ENCODE measurements at regions not wholly inside any gene's neighbourhood (a gene's known extent, or its start where the extent isn't known, plus 50 kb on each side); places are given as distances from the start of the nearest gene placed in this dataset.
"Not testable (repeated sequence)": the region's sequence is repeated elsewhere in the genome, so short reads cannot be mapped to it uniquely, and the experiment has no call there.

- no peak for TF ChIP-seq CSRNP3 (CRISPR knock-in tag; IDR thresholded peaks at IDR 0.05)
Observed at GRCh38 chr3:125683067-125683829, 88.0 kb upstream of the OSBPL11 start (continued).

- peak; percentile 48 for ATAC-seq
- TF ChIP-seq ZNF565 (CRISPR knock-in tag; conservative IDR thresholded peaks at IDR 0.05; ENCODE audit: low read depth) (no peak), ZFP30 (CRISPR knock-in tag; IDR thresholded peaks at IDR 0.05) (no peak), TOX (CRISPR knock-in tag; IDR thresholded peaks at IDR 0.05; ENCODE audit: borderline replicate concordance) (no peak), ISL1 (CRISPR knock-in tag; IDR thresholded peaks at IDR 0.05) (no peak), ZC3H10 (CRISPR knock-in tag; IDR thresholded peaks at IDR 0.05) (no peak), CSRNP3 (CRISPR knock-in tag; IDR thresholded peaks at IDR 0.05) (no peak), ARNTL (CRISPR knock-in tag; IDR thresholded peaks at IDR 0.05; ENCODE audit: borderline replicate concordance, low read depth) (no peak), SNAI2 (CRISPR knock-in tag; IDR thresholded peaks at IDR 0.05) (no peak), BACH2 (CRISPR knock-in tag; IDR thresholded peaks at IDR 0.05; ENCODE audit: borderline replicate concordance) (no peak), CSDC2 (CRISPR knock-in tag; IDR thresholded peaks at IDR 0.05) (no peak), ZNF70 (CRISPR knock-in tag; IDR thresholded peaks at IDR 0.05) (no peak), CREB5 (CRISPR knock-in tag; IDR thresholded peaks at IDR 0.05; ENCODE audit: low read depth) (no peak), RARB (CRISPR knock-in tag; IDR thresholded peaks at IDR 0.05) (no peak), GLIS3 (CRISPR knock-in tag; IDR thresholded peaks at IDR 0.05) (no peak), ZFP3 (CRISPR knock-in tag; IDR thresholded peaks at IDR 0.05) (no peak), PPARA (CRISPR knock-in tag; IDR thresholded peaks at IDR 0.05; ENCODE audit: borderline replicate concordance) (no peak), ZNF8 (CRISPR knock-in tag; IDR thresholded peaks at IDR 0.05) (no peak), TSHZ2 (CRISPR knock-in tag; IDR thresholded peaks at IDR 0.05) (no peak), TCF4 (CRISPR knock-in tag; IDR thresholded peaks at IDR 0.05; ENCODE audit: borderline replicate concordance) (no peak)
Observed at GRCh38 chr3:125684199-125684598, 88.9 kb upstream of the OSBPL11 start.

- not testable (repeated sequence) for ATAC-seq
Observed at GRCh38 chr3:125685741-125686140, 90.4 kb upstream of the OSBPL11 start.

GRCh38 chr3:125692361-125692760 is 97.1 kb upstream of the OSBPL11 start:
- TF ChIP-seq ZNF8 (CRISPR knock-in tag; IDR thresholded peaks at IDR 0.05), result no peak
- TF ChIP-seq CSRNP3 (CRISPR knock-in tag; IDR thresholded peaks at IDR 0.05), result no peak
- no peak for TF ChIP-seq SNAI2 (CRISPR knock-in tag; IDR thresholded peaks at IDR 0.05)
- no peak for TF ChIP-seq ESRRG (CRISPR knock-in tag; IDR thresholded peaks at IDR 0.05)
- TF ChIP-seq ARNTL (CRISPR knock-in tag; IDR thresholded peaks at IDR 0.05; ENCODE audit: borderline replicate concordance, low read depth), result no peak
- no peak for TF ChIP-seq BACH2 (CRISPR knock-in tag; IDR thresholded peaks at IDR 0.05; ENCODE audit: borderline replicate concordance)
- no peak for TF ChIP-seq RARB (CRISPR knock-in tag; IDR thresholded peaks at IDR 0.05)
- TF ChIP-seq TCF4 (CRISPR knock-in tag; IDR thresholded peaks at IDR 0.05; ENCODE audit: borderline replicate concordance), result no peak
- TF ChIP-seq ZNF565 (CRISPR knock-in tag; conservative IDR thresholded peaks at IDR 0.05; ENCODE audit: low read depth), result no peak
- no peak for ATAC-seq
